ENCODE measurements at regions not wholly inside any gene's neighbourhood (a gene's known extent, or its start where the extent isn't known, plus 50 kb on each side); places are given as distances from the start of the nearest gene placed in this dataset.
"Not testable (repeated sequence)": the region's sequence is repeated elsewhere in the genome, so short reads cannot be mapped to it uniquely, and the experiment has no call there.

DNA sequence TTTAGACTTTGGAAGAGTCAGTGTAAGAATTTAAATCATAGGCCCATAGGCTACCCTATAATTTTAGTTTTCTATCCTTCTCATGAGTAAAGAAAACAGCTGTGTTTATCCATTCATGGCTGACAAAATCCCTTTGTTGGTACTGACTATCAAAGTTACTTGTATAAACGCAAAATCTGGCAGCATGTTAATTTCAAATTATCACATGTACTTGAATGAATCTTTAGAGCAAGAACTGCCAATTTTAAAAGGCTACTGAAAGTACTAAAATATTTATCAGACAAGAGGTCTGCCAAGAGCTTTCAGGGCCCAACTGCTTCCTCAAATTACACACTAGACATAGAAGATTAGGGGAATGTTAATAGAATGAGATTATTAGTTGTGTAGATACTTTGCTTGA lies 66.6 kb downstream of the MYL12B start:
- DNase-seq = no peak

GRCh38 chr18:3329471-3329870 lies 67.5 kb downstream of the MYL12B start:
- DNase-seq = no peak

DNA sequence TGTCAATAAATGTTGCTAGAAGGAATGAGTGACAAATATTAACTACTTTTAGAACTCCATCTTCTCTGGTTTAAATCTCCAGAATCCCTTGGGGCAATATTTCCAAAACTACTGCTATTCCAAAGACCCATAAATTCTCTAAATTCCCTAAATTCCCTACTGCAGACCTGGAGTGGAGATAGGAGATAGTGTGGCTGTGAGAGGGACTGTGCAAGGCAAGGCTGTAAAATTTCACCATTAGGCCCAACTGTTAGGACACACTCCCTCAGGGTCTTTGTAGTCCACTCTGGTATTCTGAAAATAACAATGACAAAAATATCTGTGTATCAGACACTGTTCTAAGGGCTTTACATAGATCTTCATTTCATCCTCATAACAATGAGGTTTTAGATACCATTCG lies 67.9 kb downstream of the MYL12B start:
- DNase-seq = no peak

GRCh38 chr18:3330622-3331021 lies 68.7 kb downstream of the MYL12B start:
- DNase-seq = no peak

- no peak for DNase-seq
Observed at GRCh38 chr18:3332376-3332775, 70.4 kb downstream of the MYL12B start.

- DNase-seq = no peak
Observed at GRCh38 chr18:3333056-3333720, 71.3 kb downstream of the MYL12B start.

- no peak for DNase-seq
Observed at GRCh38 chr18:3333721-3334386, 71.9 kb downstream of the MYL12B start.

GRCh38 chr18:3340015-3340681 lies 78.2 kb downstream of the MYL12B start:
- no peak for DNase-seq

DNA sequence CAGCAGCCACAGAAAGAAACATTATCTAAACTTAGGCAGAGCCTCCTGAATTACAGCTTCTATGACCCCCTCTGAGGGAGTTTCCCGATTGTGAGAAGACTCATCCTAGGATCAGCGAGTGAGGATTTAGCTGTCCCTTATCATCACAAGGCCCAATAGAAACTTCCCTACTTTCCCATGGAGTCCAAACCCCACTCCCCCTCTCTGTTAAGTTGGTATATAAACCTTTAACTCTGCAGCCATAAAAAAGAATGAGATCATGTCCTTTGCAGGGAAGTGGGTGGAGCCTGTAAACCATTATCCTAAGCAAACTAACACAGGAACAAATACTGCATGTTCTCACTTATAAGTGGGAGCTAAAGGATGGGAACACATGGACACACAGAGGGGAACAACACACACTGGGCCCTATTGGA lies 78.8 kb downstream of the MYL12B start:
- no peak for DNase-seq

DNA sequence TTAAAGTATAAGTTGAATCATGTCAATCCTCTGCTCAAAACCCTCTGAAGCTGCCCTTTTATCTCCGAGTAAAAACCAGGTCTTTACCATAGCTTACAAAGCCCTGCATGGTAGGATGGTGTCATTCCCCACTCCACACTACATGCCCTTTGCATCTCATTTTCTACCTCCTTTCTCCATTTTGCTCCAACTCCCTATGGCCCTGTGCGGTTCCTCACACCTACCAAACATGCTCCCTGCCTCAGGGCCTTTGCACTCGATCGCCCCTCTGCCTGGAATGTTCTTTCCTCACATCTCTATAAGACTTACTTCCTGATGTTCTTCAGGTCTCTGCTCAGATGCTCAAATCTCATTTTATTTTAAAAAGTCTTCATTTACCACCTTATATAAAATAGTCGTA lies 80.7 kb downstream of the MYL12B start:
- no peak for DNase-seq

- DNase-seq = no peak
Observed at GRCh38 chr18:3345452-3345851, 83.5 kb downstream of the MYL12B start.

GRCh38 chr18:3345885-3346284 lies 84.0 kb downstream of the MYL12B start:
- no peak for DNase-seq

DNA sequence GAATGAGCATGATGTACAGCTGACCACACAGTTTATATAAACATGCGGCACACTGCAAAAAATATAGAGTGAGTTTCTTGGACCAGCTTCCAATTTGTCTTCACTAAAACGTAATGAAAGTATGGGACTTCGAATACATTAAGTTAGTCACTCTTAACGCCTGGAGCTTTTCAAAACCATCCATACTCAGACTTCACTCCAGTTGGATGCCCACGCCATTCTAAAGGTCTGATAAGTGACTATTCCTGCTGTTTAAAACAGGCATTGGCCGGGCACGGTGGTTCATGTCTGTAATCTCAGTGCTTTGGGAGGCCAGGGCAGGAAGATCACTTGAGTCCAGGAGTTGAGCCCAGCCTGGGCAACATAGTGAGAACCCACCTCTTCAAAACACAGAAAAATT lies 84.6 kb downstream of the MYL12B start:
- no peak for DNase-seq

DNA sequence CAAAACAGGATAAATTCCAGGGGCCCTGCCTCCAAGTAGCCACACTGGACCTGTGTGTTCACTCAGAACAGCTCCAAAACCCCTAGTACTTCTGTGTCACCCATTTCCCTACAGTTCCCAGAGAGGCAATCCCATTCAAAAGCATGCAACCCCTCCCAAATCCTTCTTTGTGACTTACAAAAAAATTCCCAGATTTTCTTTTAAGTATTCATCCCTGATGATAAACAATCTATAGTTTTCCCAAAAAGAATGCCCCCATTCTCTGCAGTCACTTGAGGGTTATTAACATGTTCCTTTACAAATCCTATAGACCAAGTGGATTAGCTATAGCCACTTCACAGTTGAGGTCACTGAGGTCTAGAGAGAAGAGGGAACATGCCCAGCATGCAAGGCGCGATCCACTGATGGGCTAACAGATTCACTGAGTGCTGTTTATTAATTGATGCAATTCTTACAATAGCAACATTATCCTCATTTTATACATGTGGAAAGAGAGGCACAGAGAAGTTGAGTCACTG lies 85.4 kb downstream of the MYL12B start:
- no peak for DNase-seq

DNA sequence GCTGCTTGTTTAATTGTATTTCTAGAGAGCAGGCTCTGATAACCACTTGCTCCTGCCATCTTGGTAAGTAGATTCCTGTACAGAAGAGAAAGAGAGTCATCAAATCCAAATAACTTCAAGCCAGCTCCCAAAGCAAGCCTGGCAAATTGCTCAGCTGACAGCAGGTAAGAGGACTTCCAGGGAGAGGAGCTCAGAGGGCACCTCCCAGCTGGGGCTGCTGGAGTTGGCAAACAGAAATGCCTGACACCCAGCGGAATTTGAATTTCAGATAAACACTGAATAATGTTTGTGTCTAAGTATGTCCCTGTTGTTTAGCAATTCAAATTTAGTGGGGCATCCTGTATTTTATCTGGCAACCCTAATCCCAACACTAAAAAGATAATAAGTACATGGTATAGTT lies 86.2 kb downstream of the MYL12B start:
- DNase-seq = no peak

DNA sequence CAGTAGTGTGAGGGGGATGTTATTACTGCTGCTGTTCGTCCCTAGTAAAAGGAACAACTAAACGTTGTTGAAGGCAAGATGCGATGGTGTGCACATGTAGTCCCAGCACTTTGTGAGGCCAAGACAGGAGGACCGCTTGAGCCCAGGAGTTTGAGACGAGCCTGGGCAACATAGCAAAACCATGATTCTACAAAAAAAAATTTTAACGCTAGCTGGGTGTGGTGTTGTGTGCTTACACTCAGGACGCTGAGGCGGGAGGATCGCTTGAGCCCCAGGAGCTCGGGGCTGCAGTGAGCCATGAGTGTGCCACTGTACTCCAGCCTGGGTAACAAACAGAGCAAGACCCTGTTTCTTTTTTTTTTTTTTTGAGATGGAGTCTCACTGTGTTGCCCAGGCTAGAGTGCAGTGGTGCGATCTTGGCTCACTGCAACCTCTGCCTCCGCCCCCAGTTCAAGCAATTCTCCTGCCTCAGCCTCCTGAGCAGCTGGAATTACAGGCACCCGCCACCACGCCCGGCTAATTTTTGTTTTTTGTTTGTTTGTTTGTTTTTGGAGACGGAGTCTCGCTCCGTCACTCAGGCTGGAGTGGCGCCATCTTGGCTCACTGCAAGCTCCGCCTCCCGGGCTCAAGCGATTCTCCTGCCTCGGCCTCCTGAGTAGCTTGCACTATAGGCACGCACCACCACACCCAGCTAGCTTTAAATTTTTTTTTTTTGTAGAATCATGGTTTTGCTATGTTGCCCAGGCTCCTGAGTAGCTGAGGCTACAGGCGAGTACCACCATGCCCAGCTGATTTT lies 87.3 kb downstream of the MYL12B start:
- DNase-seq = not testable (repeated sequence)

DNA sequence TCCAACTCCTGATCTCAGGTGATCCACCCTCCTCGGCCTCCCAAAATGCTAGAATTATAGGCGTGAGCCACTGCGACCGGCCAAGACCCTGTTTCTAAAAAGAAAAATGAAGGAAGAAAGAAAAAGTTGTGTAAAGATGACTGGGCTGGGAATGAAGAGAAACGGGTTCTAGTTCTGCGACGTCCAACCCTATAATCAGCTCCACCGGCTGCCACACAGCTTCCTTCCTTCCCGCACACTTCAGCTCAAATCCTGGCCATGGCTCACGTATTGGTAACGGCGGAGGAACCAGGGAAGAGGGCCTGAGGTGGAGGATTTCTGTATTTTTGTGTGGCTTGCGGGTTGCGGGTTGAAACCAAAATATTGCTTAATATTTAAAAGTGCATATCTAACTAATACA lies 88.1 kb downstream of the MYL12B start:
- DNase-seq = no peak

DNA sequence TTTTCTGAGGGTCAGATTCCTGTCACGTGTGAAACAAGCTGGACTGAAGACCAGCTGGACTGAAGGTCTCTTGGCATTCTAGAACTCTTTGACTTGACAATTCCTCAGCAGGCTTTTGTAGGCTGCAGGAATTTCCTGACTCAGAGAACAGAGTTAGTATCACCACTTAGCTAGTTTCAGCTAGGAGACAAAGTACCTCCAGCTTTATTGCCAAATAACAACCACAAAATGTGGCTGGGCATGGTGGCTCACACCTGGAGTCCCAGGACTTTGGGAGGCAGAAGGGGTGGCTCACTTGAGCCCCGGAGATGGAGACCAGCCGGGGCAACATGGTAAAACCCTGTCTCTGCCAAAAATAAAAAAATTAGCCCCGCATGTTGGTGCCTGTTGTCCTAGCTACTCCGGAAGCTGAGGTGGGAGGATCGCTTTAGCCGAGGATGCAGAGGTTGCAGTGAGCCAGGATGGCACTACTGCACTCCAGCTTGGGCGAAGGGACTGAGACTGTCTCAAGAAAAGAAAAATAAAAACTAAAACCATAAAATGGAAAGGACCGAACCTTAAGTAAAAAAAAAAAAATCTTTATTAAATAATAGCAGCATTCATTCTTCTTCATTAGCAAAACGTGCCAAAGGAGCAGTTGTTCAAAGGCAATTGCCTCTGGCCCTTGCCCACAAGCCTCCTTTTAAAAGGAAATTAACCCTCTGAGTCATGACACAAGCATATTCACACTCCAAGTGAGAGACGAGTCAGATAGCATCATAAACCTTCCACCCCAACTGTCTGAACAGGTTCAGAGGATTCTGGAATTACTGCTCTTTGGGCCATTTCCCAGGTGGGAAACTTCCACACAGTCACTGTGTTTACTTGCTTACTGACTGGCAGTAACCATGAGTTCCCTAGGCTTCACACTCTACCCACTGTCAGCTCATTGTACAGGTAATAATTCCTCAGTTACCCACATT lies 88.9 kb downstream of the MYL12B start:
- no peak for DNase-seq

- no peak for DNase-seq
Observed at GRCh38 chr18:3354506-3354905, 92.6 kb downstream of the MYL12B start.

GRCh38 chr18:3356614-3357013 lies 93.4 kb upstream of the TGIF1 start:
- DNase-seq = no peak

DNA sequence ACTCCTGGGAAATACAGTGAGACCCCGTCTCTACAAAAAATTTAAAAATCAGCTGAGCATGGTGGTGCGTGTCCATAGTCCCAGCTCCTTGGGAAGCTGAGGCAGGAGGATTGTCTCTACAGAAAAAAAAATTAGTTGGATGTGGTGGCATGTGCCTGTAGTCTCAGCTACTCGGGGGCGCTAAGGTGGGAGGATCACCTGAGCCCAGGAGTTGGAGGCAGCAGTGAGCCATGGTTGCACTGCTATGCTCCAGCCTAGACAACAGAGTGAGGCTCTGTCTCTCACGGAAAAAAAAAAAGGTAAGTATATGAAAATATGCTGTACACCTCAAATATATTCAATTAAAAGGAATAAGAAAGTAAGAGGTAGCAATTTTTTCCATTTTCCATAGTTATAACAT lies 92.5 kb upstream of the TGIF1 start:
- DNase-seq = no peak

Data from nucleus accumbens (tissue), 56 donors.